GM23338 (cell line): ENCODE measurements at regions not wholly inside any gene's neighbourhood (a gene's known extent, or its start where the extent isn't known, plus 50 kb on each side); places are given as distances from the start of the nearest gene placed in this dataset.

ENCODE experiments used
- CREB1 ChIP-seq: fragments of 250-450 bp; sonication (Bioruptor Pico); IDR thresholded peaks from 2 replicates; pipeline ENCODE4 v1.5.0; 2020; ENCODE audit warnings: low read depth, mild to moderate bottlenecking, moderate library complexity
- EZH2 ChIP-seq: fragments of 200-600 bp; sonication (generic); IDR thresholded peaks from one replicate; pipeline ENCODE4 v1.8.0; 2017; ENCODE audit warnings: antibody characterized with exemption, mild to moderate bottlenecking, low read depth; ENCODE audit not compliant: unreplicated experiment
- POLR2AphosphoS5 ChIP-seq: IDR thresholded peaks from 2 replicates; pipeline ENCODE4 v1.6.1; 2016; ENCODE audit warnings: antibody characterized with exemption, low read depth
- TF ChIP-seq, protein P1 (sequence below), 2 experiments: fragments of 200-600 bp in 1 of 2; sonication (generic) in 1 of 2; conservative IDR thresholded peaks; 2 replicates each; pipeline versions ENCODE4 v1.5.1 to v1.6.1; 2016 to 2017; ENCODE audit warnings: antibody characterized with exemption in 2 of 2, low read depth in 2 of 2, mild to moderate bottlenecking in 2 of 2, moderate library complexity in 1 of 2
- TF ChIP-seq, protein P2 (sequence below): IDR thresholded peaks from one replicate; pipeline ENCODE4 v1.6.1; 2018; ENCODE audit warnings: antibody characterized with exemption; ENCODE audit not compliant: unreplicated experiment

DNA sequence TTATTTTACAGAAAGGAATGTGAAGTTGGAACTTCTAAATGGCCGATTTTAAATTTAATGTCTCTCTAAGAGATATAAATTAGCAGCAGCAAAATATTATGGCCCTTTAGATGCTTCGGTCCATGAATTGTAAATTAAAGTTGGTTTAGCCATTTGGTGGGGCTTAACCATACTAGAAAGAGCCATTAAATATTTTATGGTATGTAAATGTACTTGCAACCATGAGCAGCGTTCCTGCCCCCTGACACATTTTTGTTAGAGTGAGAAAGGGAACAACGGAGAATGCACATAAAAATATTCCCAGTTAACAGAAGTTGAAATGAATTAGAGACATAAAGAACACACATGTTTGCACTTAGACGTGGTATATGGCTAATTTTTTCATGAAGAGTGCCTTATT is 237.9 kb downstream of the MYLK4 start:
- TF ChIP-seq CREB1 (CRISPR knock-in tag) = no peak
- TF ChIP-seq, protein P1, sequence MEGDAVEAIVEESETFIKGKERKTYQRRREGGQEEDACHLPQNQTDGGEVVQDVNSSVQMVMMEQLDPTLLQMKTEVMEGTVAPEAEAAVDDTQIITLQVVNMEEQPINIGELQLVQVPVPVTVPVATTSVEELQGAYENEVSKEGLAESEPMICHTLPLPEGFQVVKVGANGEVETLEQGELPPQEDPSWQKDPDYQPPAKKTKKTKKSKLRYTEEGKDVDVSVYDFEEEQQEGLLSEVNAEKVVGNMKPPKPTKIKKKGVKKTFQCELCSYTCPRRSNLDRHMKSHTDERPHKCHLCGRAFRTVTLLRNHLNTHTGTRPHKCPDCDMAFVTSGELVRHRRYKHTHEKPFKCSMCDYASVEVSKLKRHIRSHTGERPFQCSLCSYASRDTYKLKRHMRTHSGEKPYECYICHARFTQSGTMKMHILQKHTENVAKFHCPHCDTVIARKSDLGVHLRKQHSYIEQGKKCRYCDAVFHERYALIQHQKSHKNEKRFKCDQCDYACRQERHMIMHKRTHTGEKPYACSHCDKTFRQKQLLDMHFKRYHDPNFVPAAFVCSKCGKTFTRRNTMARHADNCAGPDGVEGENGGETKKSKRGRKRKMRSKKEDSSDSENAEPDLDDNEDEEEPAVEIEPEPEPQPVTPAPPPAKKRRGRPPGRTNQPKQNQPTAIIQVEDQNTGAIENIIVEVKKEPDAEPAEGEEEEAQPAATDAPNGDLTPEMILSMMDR (conservative IDR thresholded peaks at IDR 0.05; ENCODE audit: low read depth in 2 of 2) = no peak
- TF ChIP-seq EZH2 = no peak
- no peak for TF ChIP-seq POLR2AphosphoS5
- TF ChIP-seq, protein P2, sequence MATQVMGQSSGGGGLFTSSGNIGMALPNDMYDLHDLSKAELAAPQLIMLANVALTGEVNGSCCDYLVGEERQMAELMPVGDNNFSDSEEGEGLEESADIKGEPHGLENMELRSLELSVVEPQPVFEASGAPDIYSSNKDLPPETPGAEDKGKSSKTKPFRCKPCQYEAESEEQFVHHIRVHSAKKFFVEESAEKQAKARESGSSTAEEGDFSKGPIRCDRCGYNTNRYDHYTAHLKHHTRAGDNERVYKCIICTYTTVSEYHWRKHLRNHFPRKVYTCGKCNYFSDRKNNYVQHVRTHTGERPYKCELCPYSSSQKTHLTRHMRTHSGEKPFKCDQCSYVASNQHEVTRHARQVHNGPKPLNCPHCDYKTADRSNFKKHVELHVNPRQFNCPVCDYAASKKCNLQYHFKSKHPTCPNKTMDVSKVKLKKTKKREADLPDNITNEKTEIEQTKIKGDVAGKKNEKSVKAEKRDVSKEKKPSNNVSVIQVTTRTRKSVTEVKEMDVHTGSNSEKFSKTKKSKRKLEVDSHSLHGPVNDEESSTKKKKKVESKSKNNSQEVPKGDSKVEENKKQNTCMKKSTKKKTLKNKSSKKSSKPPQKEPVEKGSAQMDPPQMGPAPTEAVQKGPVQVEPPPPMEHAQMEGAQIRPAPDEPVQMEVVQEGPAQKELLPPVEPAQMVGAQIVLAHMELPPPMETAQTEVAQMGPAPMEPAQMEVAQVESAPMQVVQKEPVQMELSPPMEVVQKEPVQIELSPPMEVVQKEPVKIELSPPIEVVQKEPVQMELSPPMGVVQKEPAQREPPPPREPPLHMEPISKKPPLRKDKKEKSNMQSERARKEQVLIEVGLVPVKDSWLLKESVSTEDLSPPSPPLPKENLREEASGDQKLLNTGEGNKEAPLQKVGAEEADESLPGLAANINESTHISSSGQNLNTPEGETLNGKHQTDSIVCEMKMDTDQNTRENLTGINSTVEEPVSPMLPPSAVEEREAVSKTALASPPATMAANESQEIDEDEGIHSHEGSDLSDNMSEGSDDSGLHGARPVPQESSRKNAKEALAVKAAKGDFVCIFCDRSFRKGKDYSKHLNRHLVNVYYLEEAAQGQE = no peak
